H9 (cell line): ENCODE measurements at regions not wholly inside any gene's neighbourhood (a gene's known extent, or its start where the extent isn't known, plus 50 kb on each side); places are given as distances from the start of the nearest gene placed in this dataset.

Experiments used
- DNase-seq: peaks from one replicate; pipeline ENCODE4 v3.0.0-alpha.2; 2017
- H2AFZ ChIP-seq: one replicate; pipeline ENCODE4 v1.6.1; 2013; ENCODE audit warnings: mild to moderate bottlenecking, low read length, control low read depth, moderate library complexity
- H2AK5ac ChIP-seq: 2 replicates; pipeline ENCODE4 v1.6.1; 2013; ENCODE audit warnings: low read length, control low read depth, mixed read lengths; ENCODE audit not compliant: insufficient read length
- H2BK120ac ChIP-seq: one replicate; pipeline ENCODE4 v1.6.1; 2013; ENCODE audit warnings: low read depth, mild to moderate bottlenecking, low read length, control low read depth, inconsistent platforms; ENCODE audit not compliant: poor library complexity, severe bottlenecking
- H2BK12ac ChIP-seq: 2 replicates; pipeline ENCODE4 v1.6.1; 2013; ENCODE audit warnings: low read length, control low read depth, mixed read lengths, low read depth; ENCODE audit not compliant: insufficient read length
- H2BK15ac ChIP-seq: 2 replicates; pipeline ENCODE4 v1.6.1; 2013; ENCODE audit warnings: low read depth, low read length, control low read depth
- H2BK20ac ChIP-seq: one replicate; pipeline ENCODE4 v1.6.1; 2013; ENCODE audit warnings: low read depth, mild to moderate bottlenecking, low read length, control low read depth, inconsistent platforms; ENCODE audit not compliant: poor library complexity, severe bottlenecking
- H2BK5ac ChIP-seq: 2 replicates; pipeline ENCODE4 v1.6.1; 2013; ENCODE audit warnings: low read length, control low read depth, mixed read lengths; ENCODE audit not compliant: insufficient read length
- H3K14ac ChIP-seq: 2 replicates; pipeline ENCODE4 v1.6.1; 2013; ENCODE audit warnings: low read length, control low read depth; ENCODE audit not compliant: insufficient read depth
- H3K18ac ChIP-seq: 2 replicates; pipeline ENCODE4 v1.6.1; 2013; ENCODE audit warnings: low read depth, mild to moderate bottlenecking, mixed read lengths, low read length, control low read depth; ENCODE audit not compliant: insufficient read length
- H3K23ac ChIP-seq: 2 replicates; pipeline ENCODE4 v1.6.1; 2013; ENCODE audit warnings: low read length, control low read depth, mixed read lengths, low read depth; ENCODE audit not compliant: insufficient read length
- H3K23me2 ChIP-seq: 2 replicates; pipeline ENCODE4 v1.6.1; 2013; ENCODE audit warnings: low read depth, mild to moderate bottlenecking, mixed read lengths, low read length, control low read depth; ENCODE audit not compliant: insufficient read length, poor library complexity, severe bottlenecking
- H3K27ac ChIP-seq: 2 replicates; pipeline ENCODE4 v1.5.1; 2013; ENCODE audit warnings: low read length, control low read depth, mixed read lengths, low read depth; ENCODE audit not compliant: insufficient read length
- H3K27me3 ChIP-seq: 2 replicates; pipeline ENCODE4 v1.6.1; 2013; ENCODE audit warnings: low read length, control low read depth, inconsistent platforms; ENCODE audit not compliant: insufficient read depth
- H3K4ac ChIP-seq: 2 replicates; pipeline ENCODE4 v1.6.1; 2013; ENCODE audit warnings: low read depth, mild to moderate bottlenecking, control low read depth, inconsistent platforms, low read length, moderate library complexity
- H3K4me1 ChIP-seq: 2 replicates; pipeline ENCODE4 v1.6.1; 2013; ENCODE audit warnings: low read length, control low read depth, inconsistent platforms; ENCODE audit not compliant: insufficient read depth
- H3K4me2 ChIP-seq: 2 replicates; pipeline ENCODE4 v1.6.1; 2013; ENCODE audit warnings: low read length, control low read depth, mixed read lengths; ENCODE audit not compliant: insufficient read length, insufficient read depth
- H3K56ac ChIP-seq: 2 replicates; pipeline ENCODE4 v1.6.1; 2013; ENCODE audit warnings: low read depth, mild to moderate bottlenecking, mixed read lengths, low read length, control low read depth; ENCODE audit not compliant: insufficient read length
- H3K79me1 ChIP-seq: 2 replicates; pipeline ENCODE4 v1.6.1; 2013; ENCODE audit warnings: low read depth, mild to moderate bottlenecking, moderate library complexity, low read length, control low read depth, inconsistent platforms; ENCODE audit not compliant: insufficient read depth, poor library complexity, severe bottlenecking
- H3K79me2 ChIP-seq: 2 replicates; pipeline ENCODE4 v1.6.1; 2013; ENCODE audit warnings: low read length, control low read depth, inconsistent platforms; ENCODE audit not compliant: insufficient read depth
- H3K9ac ChIP-seq: 2 replicates; pipeline ENCODE4 v1.6.1; 2013; ENCODE audit warnings: low read length, control low read depth, mixed read lengths; ENCODE audit not compliant: insufficient read length; ENCODE audit errors: extremely low read depth
- H3K9me3 ChIP-seq: one replicate; pipeline ENCODE4 v1.6.1; 2013; ENCODE audit warnings: low read depth, low read length, inconsistent platforms; ENCODE audit not compliant: control insufficient read depth
- H3T11ph ChIP-seq: one replicate; pipeline ENCODE4 v1.6.1; 2013; ENCODE audit warnings: mild to moderate bottlenecking, low read length, control low read depth, inconsistent platforms
- H4K20me1 ChIP-seq: one replicate; pipeline ENCODE4 v1.6.1; 2013; ENCODE audit not compliant: control insufficient read depth, insufficient read length, insufficient read depth
- H4K5ac ChIP-seq: 2 replicates; pipeline ENCODE4 v1.6.1; 2013; ENCODE audit warnings: low read depth, mild to moderate bottlenecking, mixed read lengths, low read length, control low read depth; ENCODE audit not compliant: insufficient read length
- H4K8ac ChIP-seq: replicated peaks from 2 replicates; pipeline ENCODE4 v1.6.1; 2013; ENCODE audit warnings: low read length, control low read depth, mixed read lengths, low read depth; ENCODE audit not compliant: insufficient read length
- H4K91ac ChIP-seq: 2 replicates; pipeline ENCODE4 v1.6.1; 2013; ENCODE audit warnings: low read depth, mild to moderate bottlenecking, moderate library complexity, mixed read lengths, low read length, control low read depth; ENCODE audit not compliant: insufficient read length
- H3K27ac Mint-ChIP-seq, 3 experiments: 2 replicates in 2 of 3; 3 replicates in 1 of 3; pipeline ENCODE4 v1.8.0; 2020 to 2021; ENCODE audit warnings: mixed read lengths in 3 of 3, mild to moderate bottlenecking in 1 of 3, moderate library complexity in 1 of 3
- H3K27me3 Mint-ChIP-seq: 2 replicates; pipeline ENCODE4 v1.8.0; 2021; ENCODE audit warnings: low read depth, mild to moderate bottlenecking, moderate library complexity, mixed read lengths
- H3K36me3 Mint-ChIP-seq, 3 experiments: 2 replicates in 2 of 3; 3 replicates in 1 of 3; pipeline ENCODE4 v1.8.0; 2020 to 2021; ENCODE audit warnings: low read depth in 3 of 3, mixed read lengths in 3 of 3; ENCODE audit not compliant: insufficient read depth in 1 of 3
- H3K4me1 Mint-ChIP-seq, 2 experiments: 2 replicates each; pipeline ENCODE4 v1.8.0; 2020; ENCODE audit warnings: mixed read lengths in 2 of 2
- H3K4me3 Mint-ChIP-seq, 2 experiments: 2 replicates in 1 of 2; 3 replicates in 1 of 2; pipeline ENCODE4 v1.8.0; 2020 to 2021; ENCODE audit warnings: mild to moderate bottlenecking in 2 of 2, mixed read lengths in 2 of 2, moderate library complexity in 1 of 2
- H3K9me3 Mint-ChIP-seq, 2 experiments: 2 replicates in 1 of 2; 3 replicates in 1 of 2; pipeline ENCODE4 v1.8.0; 2020; ENCODE audit warnings: mild to moderate bottlenecking in 2 of 2, mixed read lengths in 2 of 2, moderate library complexity in 1 of 2
- CTCF ChIP-seq: fragments of 200-600 bp; sonication (generic); conservative IDR thresholded peaks from 3 replicates; pipeline ENCODE4 v1.8.0; 2021; ENCODE audit warnings: antibody characterized with exemption, mild to moderate bottlenecking
- WGBS: extraction: QIAGEN DNeasy Blood & Tissue Kit; methylation state at CpG from one replicate; pipeline ENCODE4 v1.1.7; 2013; ENCODE audit warnings: missing lambda C conversion rate, low lambda C conversion rate, mixed read lengths; ENCODE audit not compliant: insufficient read length; ENCODE audit errors: extremely low coverage; 5-methylcytosine and 5-hydroxymethylcytosine counted together

GRCh38 chrX:149198980-149199732 lies 305.9 kb downstream of the IDS start:
- H4K8ac ChIP-seq: no peak overlapping the region
- H3K36me3 Mint-ChIP-seq: peaks cover 0 to 4% (median 2%) of the 10 kb centered on the region in 3 experiments; a peak in 3 of 7 replicates
- H3K27me3 ChIP-seq: no peaks in the 10 kb centered on the region
- H2AFZ ChIP-seq: no peak overlapping the region
- no peaks in the 10 kb centered on the region for H3K23me2 ChIP-seq
- no peak overlapping the region for H2AK5ac ChIP-seq
- no peak overlapping the region for H3K14ac ChIP-seq
- H3K18ac ChIP-seq: no peak overlapping the region
- H3K27me3 Mint-ChIP-seq: no peaks in the 10 kb centered on the region; the same call in 1 of the 2 replicates
- H3K56ac ChIP-seq: no peak overlapping the region
- no peak overlapping the region for H3T11ph ChIP-seq
- H4K91ac ChIP-seq: no peak overlapping the region
- no peak overlapping the region for H2BK20ac ChIP-seq
- no CpG with 5 or more reads among the region's 11 CpGs for WGBS
- H3K4me3 Mint-ChIP-seq: no peak overlapping the region
- H2BK12ac ChIP-seq: no peak overlapping the region
- H4K5ac ChIP-seq: no peak overlapping the region
- H3K9me3 Mint-ChIP-seq: peaks cover 69% of the 10 kb centered on the region in 2 experiments
- no peak overlapping the region for H3K27ac ChIP-seq
- H3K79me1 ChIP-seq: no peaks in the 10 kb centered on the region
- H4K20me1 ChIP-seq: no peaks in the 10 kb centered on the region
- H3K4ac ChIP-seq: no peak overlapping the region
- H3K9ac ChIP-seq: no peak overlapping the region
- no peak overlapping the region for H3K27ac Mint-ChIP-seq
- H3K79me2 ChIP-seq: no peaks in the 10 kb centered on the region
- H3K9me3 ChIP-seq: peaks cover 9% of the 10 kb centered on the region
- H3K23ac ChIP-seq: no peak overlapping the region
- H3K4me1 Mint-ChIP-seq: no peaks in the 10 kb centered on the region
- no peak for TF ChIP-seq CTCF
- H2BK5ac ChIP-seq: no peak overlapping the region
- no peaks in the 10 kb centered on the region for H3K4me1 ChIP-seq
- no peak overlapping the region for H2BK120ac ChIP-seq
- DNase-seq: no peak
- no peak overlapping the region for H2BK15ac ChIP-seq
- no peak overlapping the region for H3K4me2 ChIP-seq
